Stomach (tissue), 8 donors: ENCODE measurements at regions not wholly inside any gene's neighbourhood (a gene's known extent, or its start where the extent isn't known, plus 50 kb on each side); places are given as distances from the start of the nearest gene placed in this dataset.

Source experiments
- DNase-seq, 2 donors: peaks; one replicate each; pipeline versions ENCODE4 v3.0.0 to v3.0.0-alpha.2; 2013 to 2019
- H3K27ac ChIP-seq, 5 donors: fragments of 200-600 bp in 4 of 5; sonication (generic) in 4 of 5; one replicate each; pipeline ENCODE4 v1.5.1; 2013 to 2019; ENCODE audit warnings: mild to moderate bottlenecking in 1 of 5, moderate library complexity in 1 of 5
- H3K27me3 ChIP-seq, 3 donors: fragments of 200-600 bp; sonication (generic); one replicate each; pipeline ENCODE4 v1.5.1; 2017 to 2019; ENCODE audit warnings: mixed run types in 1 of 3
- H3K36me3 ChIP-seq, 4 donors: fragments of 200-600 bp; sonication (generic); 1 replicate in 3 of 4; 2 replicates in 1 of 4; pipeline ENCODE4 v1.5.1; 2016 to 2019
- H3K4me1 ChIP-seq, 4 donors: fragments of 200-600 bp; sonication (generic); one replicate each; pipeline ENCODE4 v1.5.1; 2016 to 2019
- H3K4me3 ChIP-seq, 4 donors: fragments of 200-600 bp; sonication (generic) in 3 of 4; one replicate each; pipeline ENCODE4 v1.5.1; 2016 to 2019; ENCODE audit warnings: mild to moderate bottlenecking in 1 of 4
- H3K9me3 ChIP-seq, 4 donors: fragments of 200-600 bp; sonication (generic); one replicate each; pipeline ENCODE4 v1.5.1; 2016 to 2019
- CTCF ChIP-seq, 7 experiments: fragments of 450-650 bp in 4 of 7; fragments of 200-600 bp in 3 of 7; sonication (generic) in 3 of 7; IDR thresholded peaks; one replicate each; pipeline ENCODE4 v1.5.1; 2016 to 2019; ENCODE audit warnings: antibody characterized with exemption in 7 of 7, control low read depth in 2 of 7, mild to moderate bottlenecking in 1 of 7
- EP300 ChIP-seq: sonication (generic); formaldehyde crosslinking; IDR thresholded peaks from one replicate; pipeline ENCODE4 v1.6.1; 2017; ENCODE audit warnings: antibody characterized with exemption
- POLR2A ChIP-seq, 4 donors: fragments of 450-650 bp; IDR thresholded peaks; one replicate each; pipeline ENCODE4 v1.6.1; 2016; ENCODE audit warnings: antibody characterized with exemption in 4 of 4, control low read depth in 2 of 4, mild to moderate bottlenecking in 1 of 4, moderate library complexity in 1 of 4
- POLR2AphosphoS5 ChIP-seq, 3 donors: sonication (generic); formaldehyde crosslinking; IDR thresholded peaks; one replicate each; pipeline ENCODE4 v1.6.1; 2016; ENCODE audit warnings: antibody characterized with exemption in 3 of 3
- WGBS, 5 donors: extraction: QIAGEN DNeasy Blood & Tissue Kit in 3 of 5; methylation state at CpG; one replicate each; pipeline versions ENCODE4 v1.1.5 to v1.1.7; 2013 to 2018; 5-methylcytosine and 5-hydroxymethylcytosine counted together
- intact Hi-C: fragments of 100-400 bp; cut with DNase I; formaldehyde crosslinking; loops from one replicate; pipeline ENCODE4 v1.15.1; 2023; ENCODE audit warnings: low total_unique reads
- donor health status: healthy with polysubstance abuse.
- donor health status: Bipolar disorder and iron deficiency.
- donor health status: healthy.

GRCh38 chr5:97676608-97677007 is 493.6 kb upstream of the RIOK2 start:
- H3K4me1 ChIP-seq = no peaks in the 10 kb centered on the region
- no peaks in the 10 kb centered on the region for H3K36me3 ChIP-seq
- intact Hi-C loops = no loop called here
- no peak for DNase-seq
- H3K4me3 ChIP-seq = no peak overlapping the region
- H3K27me3 ChIP-seq = no peaks in the 10 kb centered on the region
- H3K27ac ChIP-seq = no peak overlapping the region
- 81 to 95% (median 92%) methylated on average over 3 of the region's 3 CpGs for WGBS, 5 donors
- TF ChIP-seq EP300 = no peak
- TF ChIP-seq CTCF (IDR thresholded peaks at IDR 0.05) = no peak
- TF ChIP-seq POLR2A (IDR thresholded peaks at IDR 0.05) = no peak
- TF ChIP-seq POLR2AphosphoS5 (IDR thresholded peaks at IDR 0.05) = no peak
- H3K9me3 ChIP-seq = peaks cover 0 to 9% (median 0%) of the 10 kb centered on the region in 4 donors

GRCh38 chr5:97694091-97694490 is 511.0 kb upstream of the RIOK2 start:
- no peak for TF ChIP-seq EP300
- TF ChIP-seq POLR2AphosphoS5 (IDR thresholded peaks at IDR 0.05) = no peak
- TF ChIP-seq CTCF (IDR thresholded peaks at IDR 0.05) = no peak
- TF ChIP-seq POLR2A (IDR thresholded peaks at IDR 0.05) = no peak
- Histone ChIP-seq H3K9me3 (no peaks in the 10 kb centered on the region), H3K4me3 (no peak overlapping the region), H3K27me3 (no peaks in the 10 kb centered on the region), H3K36me3 (no peaks in the 10 kb centered on the region), H3K4me1 (no peaks in the 10 kb centered on the region), H3K27ac (no peak overlapping the region)
- 78 to 93% (median 83%) methylated on average over 4 of the region's 4 CpGs for WGBS, 5 donors
- intact Hi-C loops = no loop called here
- DNase-seq = no peak

- Histone ChIP-seq H3K27me3 (no peaks in the 10 kb centered on the region), H3K27ac (no peak overlapping the region), H3K4me1 (no peaks in the 10 kb centered on the region), H3K9me3 (no peaks in the 10 kb centered on the region), H3K4me3 (no peak overlapping the region), H3K36me3 (no peaks in the 10 kb centered on the region)
- intact Hi-C loops = no loop called here
- no peak for TF ChIP-seq POLR2AphosphoS5 (IDR thresholded peaks at IDR 0.05)
- no peak for TF ChIP-seq POLR2A (IDR thresholded peaks at IDR 0.05)
- no peak for TF ChIP-seq CTCF (IDR thresholded peaks at IDR 0.05)
- no peak for TF ChIP-seq EP300
- DNase-seq = no peak
Measured at GRCh38 chr5:97714424-97714823, 531.4 kb upstream of the RIOK2 start.

GRCh38 chr5:97726106-97726505 is 543.1 kb upstream of the RIOK2 start:
- no peak for DNase-seq
- intact Hi-C loops = no loop called here
- H3K4me3 ChIP-seq = no peak overlapping the region
- TF ChIP-seq POLR2AphosphoS5 (IDR thresholded peaks at IDR 0.05) (no peak), EP300 (no peak), POLR2A (IDR thresholded peaks at IDR 0.05) (no peak), CTCF (IDR thresholded peaks at IDR 0.05) (no peak)
- peaks cover 0 to 19% (median 6%) of the 10 kb centered on the region in 4 donors for H3K9me3 ChIP-seq
- H3K4me1 ChIP-seq = no peaks in the 10 kb centered on the region
- H3K27me3 ChIP-seq = no peaks in the 10 kb centered on the region
- no peak overlapping the region for H3K27ac ChIP-seq
- no peaks in the 10 kb centered on the region for H3K36me3 ChIP-seq
- WGBS, 5 donors = 0 to 86% (median 34%) methylated on average over 1 of the region's 1 CpG

- H3K27me3 ChIP-seq = no peaks in the 10 kb centered on the region
- intact Hi-C loops = no loop called here
- no peaks in the 10 kb centered on the region for H3K4me1 ChIP-seq
- H3K36me3 ChIP-seq = no peaks in the 10 kb centered on the region
- no peak overlapping the region for H3K27ac ChIP-seq
- H3K4me3 ChIP-seq = no peak overlapping the region
- TF ChIP-seq POLR2AphosphoS5 (IDR thresholded peaks at IDR 0.05) = no peak
- WGBS, 5 donors = 82 to 97% (median 94%) methylated on average over 7 of the region's 7 CpGs
- DNase-seq = no peak
- H3K9me3 ChIP-seq = peaks cover 0 to 2% (median 0%) of the 10 kb centered on the region in 4 donors
Measured at GRCh38 chr5:97728920-97729319, 545.9 kb upstream of the RIOK2 start.
